Right lobe of liver (tissue), 6 donors: ENCODE measurements at regions not wholly inside any gene's neighbourhood (a gene's known extent, or its start where the extent isn't known, plus 50 kb on each side); places are given as distances from the start of the nearest gene placed in this dataset.

Experiments
- ATAC-seq, 4 donors: fragments of 200-7000 bp; cut with Tn5 transposase; one replicate each; pipeline ENCODE4 v1.9.1; 2020; ENCODE audit warnings: mild to moderate bottlenecking in 4 of 4, moderate library complexity in 4 of 4
- DNase-seq, 3 donors: peaks; one replicate each; pipeline ENCODE4 v3.0.0-alpha.2; 2020
- H3K27ac ChIP-seq, 3 donors: fragments of 200-600 bp; one replicate each; pipeline ENCODE4 v1.8.0; 2022
- H3K27me3 ChIP-seq, 2 donors: fragments of 200-600 bp; one replicate each; pipeline ENCODE4 v1.8.0; 2022
- H3K36me3 ChIP-seq, 4 donors: fragments of 200-600 bp; sonication (generic) in 1 of 4; one replicate each; pipeline versions ENCODE4 v1.5.1 to v1.8.0; 2017 to 2022; ENCODE audit warnings: control low read depth in 1 of 4
- H3K4me1 ChIP-seq, 4 donors: fragments of 200-600 bp; sonication (generic) in 1 of 4; one replicate each; pipeline versions ENCODE4 v1.5.1 to v1.8.0; 2017 to 2022; ENCODE audit warnings: control low read depth in 1 of 4
- H3K4me3 ChIP-seq, 3 donors: fragments of 200-600 bp; one replicate each; pipeline ENCODE4 v1.8.0; 2022
- H3K9me3 ChIP-seq, 4 donors: fragments of 200-600 bp; sonication (generic) in 1 of 4; one replicate each; pipeline versions ENCODE4 v1.5.1 to v1.8.0; 2017 to 2022; ENCODE audit warnings: control low read depth in 1 of 4
- CTCF ChIP-seq, 4 donors: fragments of 200-600 bp in 3 of 4; fragments of 450-650 bp in 1 of 4; IDR thresholded peaks; one replicate each; pipeline versions ENCODE4 v1.5.1 to v1.8.0; 2016 to 2022; ENCODE audit warnings: antibody characterized with exemption in 4 of 4, mild to moderate bottlenecking in 2 of 4
- POLR2A ChIP-seq: fragments of 450-650 bp; IDR thresholded peaks from one replicate; pipeline ENCODE4 v1.6.1; 2017; ENCODE audit warnings: antibody characterized with exemption, mild to moderate bottlenecking
- WGBS: methylation state at CpG from one replicate; pipeline ENCODE4 v1.1.6; 2018; ENCODE audit warnings: low coverage, low lambda C conversion rate; ENCODE audit not compliant: insufficient coverage; ENCODE audit errors: missing lambda C conversion rate; 5-methylcytosine and 5-hydroxymethylcytosine counted together
- intact Hi-C, 2 donors: fragments of 100-400 bp; cut with DNase I; formaldehyde crosslinking; loops; one replicate each; pipeline versions ENCODE4 v1.11.2 to v1.14.1; 2022
- donor health status: DM: no; HTN: yes; CAD: no.
- donor health status: DM: no; HTN: no; CAD: no.
- donor health status: DM: no; HTN: no; CAD: no.
- donor health status: DM: no; HTN: yes; CAD: no.
- donor health status: DM: no; HTN: yes; CAD: no.

- no peak overlapping the region for H3K27ac ChIP-seq
- H3K36me3 ChIP-seq, result no peaks in the 10 kb centered on the region
- no peaks in the 10 kb centered on the region for H3K4me1 ChIP-seq
- no peak overlapping the region for H3K4me3 ChIP-seq
- DNase-seq (no peak), ATAC-seq (no peak)
- intact Hi-C loops, result no loop called here
- no peaks in the 10 kb centered on the region for H3K27me3 ChIP-seq
- 70% methylated on average over 3 of the region's 3 CpGs for WGBS
- H3K9me3 ChIP-seq, result no peaks in the 10 kb centered on the region
- TF ChIP-seq CTCF (IDR thresholded peaks at IDR 0.05) (no peak), POLR2A (no peak)
These were observed 464.5 kb upstream of the MARCKS start for GRCh38 chr6:113392551-113393055.

GRCh38 chr6:113394216-113394615 is 462.9 kb upstream of the MARCKS start:
- TF ChIP-seq CTCF (IDR thresholded peaks at IDR 0.05) (no peak), POLR2A (no peak)
- Histone ChIP-seq H3K4me3 (no peak overlapping the region), H3K27me3 (no peaks in the 10 kb centered on the region), H3K36me3 (no peaks in the 10 kb centered on the region), H3K4me1 (no peaks in the 10 kb centered on the region), H3K27ac (no peak overlapping the region), H3K9me3 (no peaks in the 10 kb centered on the region)
- DNase-seq, result no peak
- ATAC-seq, result no peak
- intact Hi-C loops, result no loop called here
- 69% methylated on average over 4 of the region's 4 CpGs for WGBS

- no peak for DNase-seq
- no peaks in the 10 kb centered on the region for H3K9me3 ChIP-seq
- H3K4me3 ChIP-seq, result no peak overlapping the region
- no peak overlapping the region for H3K27ac ChIP-seq
- no peaks in the 10 kb centered on the region for H3K36me3 ChIP-seq
- TF ChIP-seq POLR2A, result no peak
- intact Hi-C loops, result no loop called here
- H3K27me3 ChIP-seq, result no peaks in the 10 kb centered on the region
- WGBS, result 54% methylated on average over 2 of the region's 2 CpGs
- no peak for ATAC-seq
- H3K4me1 ChIP-seq, result no peaks in the 10 kb centered on the region
These were observed 462.4 kb upstream of the MARCKS start for GRCh38 chr6:113394729-113395128.

- ATAC-seq, result no peak
- WGBS, result 69% methylated on average over 2 of the region's 2 CpGs
- Histone ChIP-seq H3K27ac (no peak overlapping the region), H3K4me3 (no peak overlapping the region), H3K4me1 (no peaks in the 10 kb centered on the region), H3K36me3 (no peaks in the 10 kb centered on the region), H3K9me3 (no peaks in the 10 kb centered on the region), H3K27me3 (no peaks in the 10 kb centered on the region)
- intact Hi-C loops, result no loop called here
- no peak for DNase-seq
- no peak for TF ChIP-seq CTCF (IDR thresholded peaks at IDR 0.05)
- no peak for TF ChIP-seq POLR2A
These were observed 460.4 kb upstream of the MARCKS start for GRCh38 chr6:113396730-113397129.

- intact Hi-C loops, result no loop called here
- TF ChIP-seq POLR2A (no peak), CTCF (IDR thresholded peaks at IDR 0.05) (no peak)
- DNase-seq (no peak), ATAC-seq (no peak)
- no peaks in the 10 kb centered on the region for H3K36me3 ChIP-seq
- no peaks in the 10 kb centered on the region for H3K4me1 ChIP-seq
- no peak overlapping the region for H3K4me3 ChIP-seq
- H3K27ac ChIP-seq, result no peak overlapping the region
- H3K9me3 ChIP-seq, result no peaks in the 10 kb centered on the region
- 69% methylated on average over 3 of the region's 3 CpGs for WGBS
- no peaks in the 10 kb centered on the region for H3K27me3 ChIP-seq
These were observed 459.9 kb upstream of the MARCKS start for GRCh38 chr6:113397236-113397635.
